ENCODE measurements at regions not wholly inside any gene's neighbourhood (a gene's known extent, or its start where the extent isn't known, plus 50 kb on each side); places are given as distances from the start of the nearest gene placed in this dataset.
A peak's percentile ranks its signal among the peaks of the same experiment; 100 is the strongest.

DNA sequence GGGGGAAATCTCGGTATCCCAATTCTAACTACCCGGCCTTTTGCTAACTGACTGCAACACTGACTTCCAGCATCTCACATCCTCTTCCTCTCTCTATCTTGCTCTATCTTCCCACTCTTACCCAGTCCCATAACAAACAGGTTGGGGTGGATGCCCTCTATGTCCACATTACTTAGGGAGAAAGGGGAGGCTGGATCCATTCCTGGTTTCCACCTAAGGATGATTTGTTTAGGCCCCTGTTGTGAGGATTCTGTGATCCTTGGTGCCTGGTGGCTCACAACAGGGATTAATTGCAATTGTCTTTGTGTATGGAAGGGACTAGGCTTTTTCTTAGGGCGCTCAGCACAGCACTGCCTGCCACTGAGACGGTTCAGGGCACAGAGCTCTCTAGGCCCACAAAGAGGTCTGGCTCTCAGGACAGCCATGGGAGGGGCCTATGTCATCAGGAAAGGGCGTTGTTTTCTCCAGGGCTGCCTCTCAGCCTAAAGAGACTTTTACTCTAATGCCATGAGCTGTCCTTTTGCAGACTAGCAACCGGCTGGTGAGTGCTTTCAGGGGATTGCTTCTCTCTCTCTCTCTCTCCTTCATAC lies 612.1 kb upstream of the SALL1 start:
- TF ChIP-seq, protein P1, sequence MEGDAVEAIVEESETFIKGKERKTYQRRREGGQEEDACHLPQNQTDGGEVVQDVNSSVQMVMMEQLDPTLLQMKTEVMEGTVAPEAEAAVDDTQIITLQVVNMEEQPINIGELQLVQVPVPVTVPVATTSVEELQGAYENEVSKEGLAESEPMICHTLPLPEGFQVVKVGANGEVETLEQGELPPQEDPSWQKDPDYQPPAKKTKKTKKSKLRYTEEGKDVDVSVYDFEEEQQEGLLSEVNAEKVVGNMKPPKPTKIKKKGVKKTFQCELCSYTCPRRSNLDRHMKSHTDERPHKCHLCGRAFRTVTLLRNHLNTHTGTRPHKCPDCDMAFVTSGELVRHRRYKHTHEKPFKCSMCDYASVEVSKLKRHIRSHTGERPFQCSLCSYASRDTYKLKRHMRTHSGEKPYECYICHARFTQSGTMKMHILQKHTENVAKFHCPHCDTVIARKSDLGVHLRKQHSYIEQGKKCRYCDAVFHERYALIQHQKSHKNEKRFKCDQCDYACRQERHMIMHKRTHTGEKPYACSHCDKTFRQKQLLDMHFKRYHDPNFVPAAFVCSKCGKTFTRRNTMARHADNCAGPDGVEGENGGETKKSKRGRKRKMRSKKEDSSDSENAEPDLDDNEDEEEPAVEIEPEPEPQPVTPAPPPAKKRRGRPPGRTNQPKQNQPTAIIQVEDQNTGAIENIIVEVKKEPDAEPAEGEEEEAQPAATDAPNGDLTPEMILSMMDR (IDR thresholded peaks at IDR 0.05), result no peak
- Histone ChIP-seq H3K27ac (no peak overlapping the region), H3K4me3 (no peak overlapping the region)
- DNase-seq (ENCODE audit: low spot score), result no peak

DNA sequence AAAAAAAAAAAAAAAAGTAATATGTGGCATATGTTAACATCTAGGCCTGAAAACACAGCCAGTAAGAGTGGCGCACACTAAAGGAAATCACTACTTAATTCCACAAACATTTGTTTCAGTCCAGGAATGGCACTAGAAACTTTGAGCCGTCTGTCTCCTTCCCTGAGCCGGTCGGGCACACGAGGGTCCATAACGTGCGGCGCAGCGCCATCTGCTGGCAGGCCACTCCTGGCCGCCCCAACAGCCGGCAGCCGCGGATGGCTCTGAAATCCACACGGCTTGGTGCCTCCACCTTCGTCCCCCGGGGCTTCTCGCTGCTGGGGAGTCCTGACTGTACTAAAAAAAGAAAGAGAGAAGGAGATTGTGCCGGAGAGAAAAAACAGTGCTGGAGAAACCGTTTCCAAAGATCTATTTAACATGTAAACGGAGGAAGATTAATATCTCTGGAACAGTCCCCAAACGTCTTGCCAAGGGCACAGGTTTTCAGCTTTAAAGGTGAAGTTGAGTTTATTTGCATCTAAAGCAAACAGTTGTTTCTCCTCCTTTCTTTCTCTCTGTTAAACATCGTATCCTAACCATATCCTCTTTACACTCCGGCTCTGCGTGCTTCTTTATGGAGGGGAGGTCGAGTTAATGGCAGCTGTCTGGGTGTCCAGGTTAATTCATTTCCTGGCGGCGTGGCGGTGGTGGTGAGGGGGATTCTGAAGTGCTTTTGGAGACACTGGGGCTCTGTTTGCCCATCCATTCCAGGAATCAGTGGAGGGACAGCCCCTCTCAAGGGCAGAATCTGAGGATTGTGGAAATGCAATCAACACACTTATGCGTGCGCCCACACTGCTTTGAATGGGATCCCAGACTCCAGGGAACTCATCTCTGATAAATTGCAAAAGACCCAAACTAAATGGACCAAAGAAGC lies 611.3 kb upstream of the SALL1 start:
- DNase-seq (ENCODE audit: low spot score), result no peak
- H3K4me3 ChIP-seq, result no peak overlapping the region
- H3K27ac ChIP-seq, result no peak overlapping the region
- TF ChIP-seq, protein P1 (IDR thresholded peaks at IDR 0.05), result peak; percentile 75

DNA sequence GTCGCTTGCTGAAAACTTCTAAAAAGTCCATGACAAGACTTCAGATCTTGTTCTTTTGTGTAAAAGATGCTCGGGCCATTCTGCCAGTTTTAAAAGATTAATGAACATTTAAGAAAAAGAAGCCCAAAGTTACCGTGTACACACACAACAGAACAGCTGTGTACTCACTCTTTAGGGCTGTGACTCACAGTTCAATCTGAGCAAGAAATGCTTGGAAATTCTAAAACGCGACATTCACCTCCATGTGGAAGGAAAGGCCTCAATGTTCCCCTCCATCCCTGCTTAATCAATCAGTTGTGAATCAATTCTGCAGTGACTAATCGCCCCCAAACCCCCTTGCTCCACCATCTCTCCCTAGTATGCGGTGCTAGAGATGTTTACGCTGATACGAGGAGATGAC lies 609.9 kb upstream of the SALL1 start:
- Histone ChIP-seq H3K4me3 (no peak overlapping the region), H3K27ac (no peak overlapping the region)
- DNase-seq (ENCODE audit: low spot score), result no peak
- TF ChIP-seq, protein P1 (IDR thresholded peaks at IDR 0.05), result no peak

DNA sequence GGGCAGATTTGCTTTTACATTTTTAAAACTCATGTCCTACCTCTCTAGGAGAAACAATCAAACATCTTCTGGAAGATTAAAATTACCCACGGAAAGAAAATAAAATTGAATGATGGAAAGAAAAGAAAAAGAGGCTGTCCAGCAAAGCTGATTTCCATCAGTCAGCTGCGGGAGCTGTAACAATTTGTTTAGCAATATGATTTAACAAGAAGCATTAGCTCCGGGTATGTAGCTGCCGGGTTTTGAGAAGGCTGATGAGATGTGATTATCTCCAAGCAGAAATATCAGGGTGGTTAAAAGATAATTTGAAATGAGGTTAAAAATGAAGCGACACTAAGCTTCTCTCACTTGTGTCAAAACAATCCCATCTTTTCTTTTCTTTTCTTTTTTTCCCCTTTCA lies 608.9 kb upstream of the SALL1 start:
- Histone ChIP-seq H3K4me3 (no peak overlapping the region), H3K27ac (no peak overlapping the region)
- TF ChIP-seq, protein P1 (IDR thresholded peaks at IDR 0.05), result no peak
- DNase-seq (ENCODE audit: low spot score), result no peak

DNA sequence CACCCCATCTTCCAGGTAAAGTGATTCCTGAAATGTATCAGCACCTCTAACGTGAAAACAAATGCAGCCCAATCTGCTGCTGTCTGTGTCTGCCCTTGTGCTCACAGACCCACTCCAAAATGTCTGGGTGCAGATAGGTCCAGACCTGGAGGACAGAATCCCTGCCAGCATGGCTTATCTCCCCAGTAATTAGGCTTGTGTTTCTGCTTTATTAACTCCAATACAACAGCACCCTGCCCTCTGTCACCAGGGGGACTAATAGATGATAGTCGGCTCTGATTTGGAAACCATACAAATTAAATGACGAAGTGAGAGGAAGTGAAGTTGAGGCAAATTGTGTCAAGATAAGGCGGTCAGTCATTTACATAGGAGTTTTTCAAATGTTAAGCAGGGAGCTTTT lies 608.3 kb upstream of the SALL1 start:
- H3K4me3 ChIP-seq, result no peak overlapping the region
- H3K27ac ChIP-seq, result no peak overlapping the region
- no peak for DNase-seq (ENCODE audit: low spot score)
- TF ChIP-seq, protein P1 (IDR thresholded peaks at IDR 0.05), result no peak

DNA sequence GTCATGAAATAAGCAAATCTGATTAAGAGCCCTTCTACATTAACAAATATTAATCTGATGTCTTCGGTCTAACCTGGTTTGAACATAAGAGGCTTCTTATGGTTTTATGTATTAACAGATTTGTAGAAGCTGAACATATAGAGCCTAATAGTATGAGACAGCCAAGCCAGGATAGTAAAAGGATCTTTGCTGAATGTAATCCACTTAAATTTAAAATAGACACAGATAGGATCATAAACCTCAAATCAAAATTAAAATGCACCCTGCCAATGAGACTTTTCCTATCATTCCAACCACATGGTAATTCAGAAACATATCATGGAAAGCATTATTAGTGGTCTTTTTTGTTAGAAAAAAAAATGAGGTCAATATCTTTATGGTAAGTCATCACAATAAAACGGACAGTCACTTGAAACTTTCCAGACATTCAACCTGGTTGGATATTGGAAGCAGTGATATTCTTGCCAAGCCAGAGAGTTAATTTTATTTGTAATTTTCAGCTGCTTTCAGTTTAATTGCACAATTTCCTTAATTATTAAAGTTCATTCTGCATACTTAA lies 606.9 kb upstream of the SALL1 start:
- no peak overlapping the region for H3K27ac ChIP-seq
- TF ChIP-seq, protein P1 (IDR thresholded peaks at IDR 0.05), result no peak
- no peak overlapping the region for H3K4me3 ChIP-seq
- DNase-seq (ENCODE audit: low spot score), result no peak
